Mesothelial cell of epicardium (in vitro differentiated cells): ENCODE measurements at regions not wholly inside any gene's neighbourhood (a gene's known extent, or its start where the extent isn't known, plus 50 kb on each side); places are given as distances from the start of the nearest gene placed in this dataset.

Experiments used
- DNase-seq, 2 experiments: peaks; one replicate each; pipeline ENCODE4 v3.0.0; 2021; ENCODE audit warnings: low spot score in 2 of 2; ENCODE audit not compliant: unreplicated experiment in 2 of 2
- H3K27ac Mint-ChIP-seq: 2 replicates; pipeline ENCODE4 v1.8.0; 2021; ENCODE audit warnings: mixed read lengths
- H3K27me3 Mint-ChIP-seq: 2 replicates; pipeline ENCODE4 v1.8.0; 2021; ENCODE audit warnings: low read depth, mixed read lengths
- H3K36me3 Mint-ChIP-seq: 2 replicates; pipeline ENCODE4 v1.8.0; 2021; ENCODE audit warnings: mixed read lengths
- H3K4me1 Mint-ChIP-seq: 2 replicates; pipeline ENCODE4 v1.8.0; 2021; ENCODE audit warnings: mixed read lengths
- H3K4me3 Mint-ChIP-seq: 2 replicates; pipeline ENCODE4 v1.8.0; 2021; ENCODE audit warnings: mild to moderate bottlenecking, moderate library complexity, mixed read lengths
- H3K9me3 Mint-ChIP-seq: 2 replicates; pipeline ENCODE4 v1.8.0; 2021; ENCODE audit warnings: mixed read lengths
- CTCF ChIP-seq: fragments of 200-600 bp; sonication (generic); IDR thresholded peaks from one replicate; pipeline ENCODE4 v1.5.0; 2021; ENCODE audit warnings: antibody characterized with exemption; ENCODE audit not compliant: unreplicated experiment

- TF ChIP-seq CTCF = no peak
- DNase-seq = no peak
- Mint-ChIP-seq H3K27me3 (no peaks in the 10 kb centered on the region), H3K27ac (peak overlapping the region; percentile 86), H3K9me3 (no peaks in the 10 kb centered on the region), H3K4me1 (peaks cover 31% of the 10 kb centered on the region), H3K36me3 (peaks cover 7% of the 10 kb centered on the region), H3K4me3 (no peak overlapping the region)
These were observed 780.8 kb upstream of the GOLIM4 start for GRCh38 chr3:168876346-168877035.

GRCh38 chr3:168872826-168873225 lies 777.1 kb upstream of the GOLIM4 start:
- no peak for TF ChIP-seq CTCF
- Mint-ChIP-seq H3K4me1 (peaks cover 34% of the 10 kb centered on the region), H3K27me3 (no peaks in the 10 kb centered on the region), H3K36me3 (peaks cover 6% of the 10 kb centered on the region), H3K27ac (no peak overlapping the region), H3K4me3 (no peak overlapping the region), H3K9me3 (no peaks in the 10 kb centered on the region)
- no peak for DNase-seq

GRCh38 chr3:168870892-168871291 lies 775.2 kb upstream of the GOLIM4 start:
- H3K27me3 Mint-ChIP-seq = no peaks in the 10 kb centered on the region
- peaks cover 36% of the 10 kb centered on the region for H3K4me1 Mint-ChIP-seq
- H3K4me3 Mint-ChIP-seq = no peak overlapping the region
- H3K36me3 Mint-ChIP-seq = peaks cover 6% of the 10 kb centered on the region
- no peak for TF ChIP-seq CTCF
- no peaks in the 10 kb centered on the region for H3K9me3 Mint-ChIP-seq
- H3K27ac Mint-ChIP-seq = no peak overlapping the region
- no peak for DNase-seq

- no peak for DNase-seq
These were observed 769.4 kb upstream of the GOLIM4 start for GRCh38 chr3:168865022-168865551.

GRCh38 chr3:168864107-168865021 lies 768.6 kb upstream of the GOLIM4 start:
- peaks cover 10% of the 10 kb centered on the region for H3K36me3 Mint-ChIP-seq
- peak overlapping the region; percentile 53 for H3K27ac Mint-ChIP-seq
- H3K4me1 Mint-ChIP-seq = peaks cover 27% of the 10 kb centered on the region
- H3K27me3 Mint-ChIP-seq = no peaks in the 10 kb centered on the region
- no peak overlapping the region for H3K4me3 Mint-ChIP-seq
- no peak for DNase-seq
- TF ChIP-seq CTCF = no peak
- H3K9me3 Mint-ChIP-seq = peaks cover 5% of the 10 kb centered on the region

More at GRCh38 chr3:168865022-168865551, 769.4 kb upstream of the GOLIM4 start:
- H3K9me3 Mint-ChIP-seq = peaks cover 5% of the 10 kb centered on the region
- H3K27me3 Mint-ChIP-seq = no peaks in the 10 kb centered on the region
- peaks cover 8% of the 10 kb centered on the region for H3K36me3 Mint-ChIP-seq
- H3K27ac Mint-ChIP-seq = no peak overlapping the region
- H3K4me1 Mint-ChIP-seq = peaks cover 27% of the 10 kb centered on the region
- TF ChIP-seq CTCF = peak; percentile 89
- no peak overlapping the region for H3K4me3 Mint-ChIP-seq
